Nephron (organoid): ENCODE measurements at regions not wholly inside any gene's neighbourhood (a gene's known extent, or its start where the extent isn't known, plus 50 kb on each side); places are given as distances from the start of the nearest gene placed in this dataset.

Experiments
- H3K27ac Mint-ChIP-seq, 3 experiments: 2 replicates each; pipeline ENCODE4 v1.8.0; 2020; ENCODE audit warnings: mixed read lengths in 3 of 3, mild to moderate bottlenecking in 2 of 3, moderate library complexity in 1 of 3
- H3K27me3 Mint-ChIP-seq: 2 replicates; pipeline ENCODE4 v1.8.0; 2021; ENCODE audit warnings: low read depth, mild to moderate bottlenecking, moderate library complexity, mixed read lengths
- H3K36me3 Mint-ChIP-seq: 2 replicates; pipeline ENCODE4 v1.8.0; 2020; ENCODE audit warnings: low read depth, mixed read lengths
- H3K4me1 Mint-ChIP-seq: 2 replicates; pipeline ENCODE4 v1.8.0; 2020; ENCODE audit warnings: mixed read lengths
- H3K4me3 Mint-ChIP-seq, 3 experiments: 2 replicates each; pipeline ENCODE4 v1.8.0; 2020; ENCODE audit warnings: mild to moderate bottlenecking in 3 of 3, mixed read lengths in 3 of 3, moderate library complexity in 2 of 3
- H3K9me3 Mint-ChIP-seq: 2 replicates; pipeline ENCODE4 v1.8.0; 2020; ENCODE audit warnings: mixed read lengths
- CTCF ChIP-seq, 3 experiments: fragments of 200-600 bp; sonication (generic); IDR thresholded peaks; one replicate each; pipeline ENCODE4 v1.5.0; 2021; ENCODE audit warnings: antibody characterized with exemption in 3 of 3; ENCODE audit not compliant: unreplicated experiment in 3 of 3

GRCh38 chr22:22088658-22089458 lies 106.3 kb upstream of the TOP3B start:
- no peaks in the 10 kb centered on the region for H3K4me1 Mint-ChIP-seq
- H3K27me3 Mint-ChIP-seq, result peaks cover 68% of the 10 kb centered on the region
- TF ChIP-seq CTCF (IDR thresholded peaks at IDR 0.05; ENCODE audit: unreplicated experiment in 3 of 3), result no peak
- H3K27ac Mint-ChIP-seq, result no peak overlapping the region
- no peak overlapping the region for H3K4me3 Mint-ChIP-seq
- no peaks in the 10 kb centered on the region for H3K9me3 Mint-ChIP-seq
- no peaks in the 10 kb centered on the region for H3K36me3 Mint-ChIP-seq

GRCh38 chr22:22087854-22088657 lies 105.5 kb upstream of the TOP3B start:
- TF ChIP-seq CTCF (IDR thresholded peaks at IDR 0.05; ENCODE audit: unreplicated experiment in 3 of 3), result no peak
- H3K27me3 Mint-ChIP-seq, result peaks cover 68% of the 10 kb centered on the region
- no peaks in the 10 kb centered on the region for H3K36me3 Mint-ChIP-seq
- H3K27ac Mint-ChIP-seq, result no peak overlapping the region
- H3K4me3 Mint-ChIP-seq, result no peak overlapping the region
- no peaks in the 10 kb centered on the region for H3K9me3 Mint-ChIP-seq
- no peaks in the 10 kb centered on the region for H3K4me1 Mint-ChIP-seq

GRCh38 chr22:22086501-22087158 lies 104.0 kb upstream of the TOP3B start:
- H3K4me3 Mint-ChIP-seq, result no peak overlapping the region
- no peaks in the 10 kb centered on the region for H3K36me3 Mint-ChIP-seq
- no peaks in the 10 kb centered on the region for H3K9me3 Mint-ChIP-seq
- no peak overlapping the region for H3K27ac Mint-ChIP-seq
- H3K4me1 Mint-ChIP-seq, result no peaks in the 10 kb centered on the region
- peaks cover 71% of the 10 kb centered on the region for H3K27me3 Mint-ChIP-seq
- no peak for TF ChIP-seq CTCF (IDR thresholded peaks at IDR 0.05; ENCODE audit: unreplicated experiment in 3 of 3)

- H3K36me3 Mint-ChIP-seq, result no peaks in the 10 kb centered on the region
- no peak overlapping the region for H3K4me3 Mint-ChIP-seq
- no peaks in the 10 kb centered on the region for H3K4me1 Mint-ChIP-seq
- H3K27ac Mint-ChIP-seq, result no peak overlapping the region
- no peaks in the 10 kb centered on the region for H3K9me3 Mint-ChIP-seq
- no peak for TF ChIP-seq CTCF (IDR thresholded peaks at IDR 0.05; ENCODE audit: unreplicated experiment in 3 of 3)
- peaks cover 73% of the 10 kb centered on the region for H3K27me3 Mint-ChIP-seq
Observed at GRCh38 chr22:22085702-22086500, 103.3 kb upstream of the TOP3B start.

GRCh38 chr22:22084089-22084711 lies 101.6 kb upstream of the TOP3B start:
- Mint-ChIP-seq H3K27me3 (peaks cover 75% of the 10 kb centered on the region), H3K9me3 (no peaks in the 10 kb centered on the region), H3K4me1 (peaks cover 6% of the 10 kb centered on the region), H3K36me3 (no peaks in the 10 kb centered on the region), H3K27ac (no peak overlapping the region), H3K4me3 (no peak overlapping the region)
- no peak for TF ChIP-seq CTCF (IDR thresholded peaks at IDR 0.05; ENCODE audit: unreplicated experiment in 3 of 3)
